ENCODE measurements at regions not wholly inside any gene's neighbourhood (a gene's known extent, or its start where the extent isn't known, plus 50 kb on each side); places are given as distances from the start of the nearest gene placed in this dataset.

DNA sequence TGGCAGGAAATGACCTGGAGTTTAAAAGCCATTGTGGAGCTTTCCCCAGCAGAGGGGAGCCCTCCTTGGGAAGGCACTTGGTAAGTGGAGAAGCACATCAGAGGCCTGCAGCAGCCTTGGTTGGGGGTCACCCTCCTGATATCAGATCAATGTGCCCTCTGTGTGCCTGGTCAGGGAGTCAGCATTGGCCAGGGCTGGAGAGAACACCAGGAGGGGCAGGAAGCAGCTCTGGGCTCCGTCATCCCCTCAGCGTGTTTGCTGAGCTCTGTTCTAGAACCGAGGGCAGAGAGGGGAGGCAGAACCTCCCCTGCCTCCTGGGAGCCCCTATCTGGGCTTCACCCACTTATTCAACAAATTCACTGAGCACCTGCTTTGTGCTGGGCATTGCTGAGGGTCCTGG, 846.0 kb downstream of the TBC1D22A start:
- H3K9ac ChIP-seq (ENCODE audit: low read depth in 1 of 2, low read length in 2 of 2) = no peak overlapping the region

DNA sequence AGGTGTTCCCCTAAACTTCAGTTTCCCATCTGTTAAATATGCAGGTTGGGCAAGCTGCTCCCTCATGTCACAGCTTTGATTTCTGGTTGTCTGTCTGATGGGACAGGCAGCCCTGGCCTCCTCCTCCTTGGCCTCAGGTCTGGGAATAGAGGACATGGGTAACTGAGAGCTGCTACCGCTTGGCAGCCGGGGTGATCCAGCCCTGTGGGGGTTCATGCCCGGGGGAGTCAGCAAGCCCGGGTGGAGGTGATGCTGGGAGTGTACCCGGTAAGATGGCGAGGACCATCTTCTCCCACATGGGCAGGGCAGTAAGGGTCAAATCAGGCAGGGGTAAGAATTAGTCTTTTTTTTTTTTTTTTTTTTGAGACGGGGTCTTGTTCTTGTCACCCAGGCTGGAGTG, 845.0 kb downstream of the TBC1D22A start:
- H3K4me3 ChIP-seq (ENCODE audit: low read length in 2 of 2) = no peak overlapping the region
- no peak overlapping the region for H3K9ac ChIP-seq (ENCODE audit: low read depth in 1 of 2, low read length in 2 of 2)
- H3K27me3 ChIP-seq (ENCODE audit: control insufficient read depth in 2 of 2, insufficient read depth in 2 of 2, low read length in 2 of 2) = peaks cover 0 to 2% of the 10 kb centered on the region in 2 donors
- H3K9me3 ChIP-seq (ENCODE audit: control insufficient read depth in 2 of 2, low read length in 2 of 2) = no peaks in the 10 kb centered on the region
- H3K27ac ChIP-seq (ENCODE audit: low read depth in 2 of 2, low read length in 2 of 2) = no peak overlapping the region
- no peaks in the 10 kb centered on the region for H3K36me3 ChIP-seq (ENCODE audit: control insufficient read depth in 2 of 2, insufficient read depth in 2 of 2, low read length in 2 of 2)
- H3K4me1 ChIP-seq (ENCODE audit: control insufficient read depth in 2 of 2, insufficient read depth in 2 of 2, low read length in 2 of 2) = no peaks in the 10 kb centered on the region

More for the DNA sequence above, 846.0 kb downstream of the TBC1D22A start:
- no peak overlapping the region for H3K27ac ChIP-seq (ENCODE audit: low read depth in 2 of 2, low read length in 2 of 2)
- H3K36me3 ChIP-seq (ENCODE audit: control insufficient read depth in 2 of 2, insufficient read depth in 2 of 2, low read length in 2 of 2) = no peaks in the 10 kb centered on the region
- H3K4me3 ChIP-seq (ENCODE audit: low read length in 2 of 2) = no peak overlapping the region
- no peaks in the 10 kb centered on the region for H3K9me3 ChIP-seq (ENCODE audit: control insufficient read depth in 2 of 2, low read length in 2 of 2)
- peaks cover 0 to 2% of the 10 kb centered on the region in 2 donors for H3K27me3 ChIP-seq (ENCODE audit: control insufficient read depth in 2 of 2, insufficient read depth in 2 of 2, low read length in 2 of 2)
- no peaks in the 10 kb centered on the region for H3K4me1 ChIP-seq (ENCODE audit: control insufficient read depth in 2 of 2, insufficient read depth in 2 of 2, low read length in 2 of 2)

DNA sequence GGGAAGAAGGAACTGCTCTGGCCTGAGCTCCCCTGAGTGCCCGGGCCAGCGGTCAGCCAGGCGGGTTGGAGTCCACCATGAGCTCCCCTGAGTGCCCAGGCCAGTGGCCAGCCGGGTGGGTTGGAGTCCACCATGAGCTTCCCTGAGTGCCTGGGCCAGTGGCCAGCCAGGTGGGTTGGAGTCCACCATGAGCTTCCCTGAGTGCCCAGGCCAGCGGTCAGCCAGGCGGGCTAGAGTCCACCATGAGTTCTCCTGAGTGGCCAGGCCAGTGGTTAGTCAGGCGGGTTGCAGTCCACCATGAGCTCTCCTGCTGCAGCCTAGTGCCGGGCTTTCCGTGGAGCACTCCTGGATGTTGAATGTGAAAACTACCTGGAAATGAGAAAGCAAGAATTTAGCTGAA, 844.0 kb downstream of the TBC1D22A start:
- Histone ChIP-seq H3K36me3 (ENCODE audit: control insufficient read depth in 2 of 2, insufficient read depth in 2 of 2, low read length in 2 of 2) (no peaks in the 10 kb centered on the region), H3K9me3 (ENCODE audit: control insufficient read depth in 2 of 2, low read length in 2 of 2) (no peaks in the 10 kb centered on the region), H3K9ac (ENCODE audit: low read depth in 1 of 2, low read length in 2 of 2) (no peak overlapping the region), H3K4me3 (ENCODE audit: low read length in 2 of 2) (no peak overlapping the region), H3K27me3 (ENCODE audit: control insufficient read depth in 2 of 2, insufficient read depth in 2 of 2, low read length in 2 of 2) (peaks cover 0 to 2% of the 10 kb centered on the region in 2 donors), H3K4me1 (ENCODE audit: control insufficient read depth in 2 of 2, insufficient read depth in 2 of 2, low read length in 2 of 2) (no peaks in the 10 kb centered on the region), H3K27ac (ENCODE audit: low read depth in 2 of 2, low read length in 2 of 2) (no peak overlapping the region)

DNA sequence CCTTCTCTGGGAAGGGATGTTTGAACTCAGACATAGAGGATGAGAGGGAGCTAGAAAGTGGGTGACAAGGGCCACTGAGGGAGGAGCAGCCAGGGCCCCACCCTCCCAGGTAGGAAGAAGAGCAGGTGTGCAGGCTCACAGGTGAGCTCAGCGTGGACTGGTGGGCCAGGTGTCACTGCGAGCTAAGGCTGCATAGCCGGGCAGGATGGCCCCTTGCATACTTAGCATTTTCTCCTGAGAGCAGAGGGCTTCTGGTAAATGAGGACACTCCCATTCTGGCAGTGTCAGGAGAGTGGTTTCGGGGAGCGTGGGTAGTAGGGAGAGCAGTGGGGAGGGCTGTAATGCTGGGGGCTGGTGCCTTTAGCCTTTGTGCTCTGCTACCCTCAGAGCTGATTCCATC, 843.4 kb downstream of the TBC1D22A start:
- Histone ChIP-seq H3K27me3 (ENCODE audit: control insufficient read depth in 2 of 2, insufficient read depth in 2 of 2, low read length in 2 of 2) (peaks cover 0 to 2% of the 10 kb centered on the region in 2 donors), H3K4me3 (ENCODE audit: low read length in 2 of 2) (no peak overlapping the region), H3K9ac (ENCODE audit: low read depth in 1 of 2, low read length in 2 of 2) (no peak overlapping the region), H3K27ac (ENCODE audit: low read depth in 2 of 2, low read length in 2 of 2) (no peak overlapping the region), H3K36me3 (ENCODE audit: control insufficient read depth in 2 of 2, insufficient read depth in 2 of 2, low read length in 2 of 2) (no peaks in the 10 kb centered on the region), H3K4me1 (ENCODE audit: control insufficient read depth in 2 of 2, insufficient read depth in 2 of 2, low read length in 2 of 2) (no peaks in the 10 kb centered on the region), H3K9me3 (ENCODE audit: control insufficient read depth in 2 of 2, low read length in 2 of 2) (no peaks in the 10 kb centered on the region)

DNA sequence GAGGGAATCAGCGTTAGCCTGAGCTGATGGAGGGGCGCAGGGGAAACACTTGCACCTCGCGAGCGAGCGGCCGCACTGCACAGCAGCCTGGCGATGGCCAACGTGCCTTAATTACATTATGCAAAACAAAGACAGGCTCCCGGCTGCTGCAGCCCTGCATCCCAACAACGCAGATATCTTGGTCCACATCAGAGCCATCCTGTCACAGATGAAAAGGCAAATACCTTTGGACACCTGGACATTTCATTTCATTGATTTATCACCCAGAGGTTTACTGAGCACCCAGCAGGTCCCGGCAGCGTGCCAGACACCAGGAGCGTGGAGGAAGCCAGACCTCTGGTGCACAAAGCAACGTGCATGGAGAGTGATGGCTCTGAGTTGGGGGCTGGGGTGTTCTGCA, 843.0 kb downstream of the TBC1D22A start:
- no peak overlapping the region for H3K27ac ChIP-seq (ENCODE audit: low read depth in 2 of 2, low read length in 2 of 2)
- no peaks in the 10 kb centered on the region for H3K4me1 ChIP-seq (ENCODE audit: control insufficient read depth in 2 of 2, insufficient read depth in 2 of 2, low read length in 2 of 2)
- H3K9me3 ChIP-seq (ENCODE audit: control insufficient read depth in 2 of 2, low read length in 2 of 2) = no peaks in the 10 kb centered on the region
- H3K4me3 ChIP-seq (ENCODE audit: low read length in 2 of 2) = no peak overlapping the region
- H3K27me3 ChIP-seq (ENCODE audit: control insufficient read depth in 2 of 2, insufficient read depth in 2 of 2, low read length in 2 of 2) = peaks cover 0 to 2% of the 10 kb centered on the region in 2 donors
- H3K9ac ChIP-seq (ENCODE audit: low read depth in 1 of 2, low read length in 2 of 2) = no peak overlapping the region
- H3K36me3 ChIP-seq (ENCODE audit: control insufficient read depth in 2 of 2, insufficient read depth in 2 of 2, low read length in 2 of 2) = no peaks in the 10 kb centered on the region

DNA sequence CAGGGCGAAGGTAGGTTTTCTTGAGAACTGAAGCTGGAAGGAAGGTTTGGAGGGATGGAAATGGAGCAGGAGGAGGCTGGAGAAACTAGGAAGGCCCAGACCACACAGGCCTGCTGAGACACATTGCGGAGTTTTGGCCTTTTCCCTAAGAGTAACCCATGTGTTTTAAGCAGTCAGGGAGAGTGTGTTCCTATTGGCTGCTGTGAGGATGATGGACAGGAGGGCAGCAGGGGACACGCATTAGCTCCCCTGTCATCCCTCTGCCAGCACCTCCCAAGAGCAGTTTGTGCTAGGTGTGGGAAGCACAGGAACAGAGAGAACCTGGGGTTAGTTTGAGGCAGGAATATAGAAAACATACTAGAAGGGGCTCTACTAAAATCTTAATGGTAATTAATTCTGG, 842.1 kb downstream of the TBC1D22A start:
- peaks cover 0 to 2% of the 10 kb centered on the region in 2 donors for H3K27me3 ChIP-seq (ENCODE audit: control insufficient read depth in 2 of 2, insufficient read depth in 2 of 2, low read length in 2 of 2)

DNA sequence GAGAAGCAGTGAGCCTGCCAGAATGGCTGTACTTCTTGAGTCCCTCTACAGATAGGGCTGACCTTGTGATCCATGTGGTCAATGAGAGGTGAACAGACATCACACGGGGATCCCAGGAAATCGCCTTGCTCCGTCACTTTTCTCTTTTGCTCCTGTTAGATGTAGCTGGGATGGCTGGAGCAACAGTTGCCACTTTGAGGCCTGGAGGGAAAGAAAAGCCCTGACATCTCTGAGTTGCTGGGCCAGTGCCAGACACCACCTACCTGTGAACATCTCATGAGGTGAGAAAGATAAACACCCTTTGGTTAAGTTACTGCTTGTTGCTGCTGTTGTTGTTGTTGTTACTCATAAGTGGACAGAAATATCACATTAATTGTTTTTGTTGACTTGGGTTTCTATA, 840.3 kb downstream of the TBC1D22A start:
- H3K27ac ChIP-seq (ENCODE audit: low read depth in 2 of 2, low read length in 2 of 2) = no peak overlapping the region
- no peaks in the 10 kb centered on the region for H3K36me3 ChIP-seq (ENCODE audit: control insufficient read depth in 2 of 2, insufficient read depth in 2 of 2, low read length in 2 of 2)
- peaks cover 0 to 2% of the 10 kb centered on the region in 2 donors for H3K27me3 ChIP-seq (ENCODE audit: control insufficient read depth in 2 of 2, insufficient read depth in 2 of 2, low read length in 2 of 2)
- H3K9me3 ChIP-seq (ENCODE audit: control insufficient read depth in 2 of 2, low read length in 2 of 2) = no peaks in the 10 kb centered on the region
- H3K4me1 ChIP-seq (ENCODE audit: control insufficient read depth in 2 of 2, insufficient read depth in 2 of 2, low read length in 2 of 2) = no peaks in the 10 kb centered on the region
- H3K9ac ChIP-seq (ENCODE audit: low read depth in 1 of 2, low read length in 2 of 2) = no peak overlapping the region
- H3K4me3 ChIP-seq (ENCODE audit: low read length in 2 of 2) = no peak overlapping the region

More for the DNA sequence above, 842.1 kb downstream of the TBC1D22A start:
- no peaks in the 10 kb centered on the region for H3K9me3 ChIP-seq (ENCODE audit: control insufficient read depth in 2 of 2, low read length in 2 of 2)
- H3K4me3 ChIP-seq (ENCODE audit: low read length in 2 of 2) = no peak overlapping the region
- no peak overlapping the region for H3K27ac ChIP-seq (ENCODE audit: low read depth in 2 of 2, low read length in 2 of 2)
- no peaks in the 10 kb centered on the region for H3K36me3 ChIP-seq (ENCODE audit: control insufficient read depth in 2 of 2, insufficient read depth in 2 of 2, low read length in 2 of 2)
- no peak overlapping the region for H3K9ac ChIP-seq (ENCODE audit: low read depth in 1 of 2, low read length in 2 of 2)
- H3K4me1 ChIP-seq (ENCODE audit: control insufficient read depth in 2 of 2, insufficient read depth in 2 of 2, low read length in 2 of 2) = no peaks in the 10 kb centered on the region

DNA sequence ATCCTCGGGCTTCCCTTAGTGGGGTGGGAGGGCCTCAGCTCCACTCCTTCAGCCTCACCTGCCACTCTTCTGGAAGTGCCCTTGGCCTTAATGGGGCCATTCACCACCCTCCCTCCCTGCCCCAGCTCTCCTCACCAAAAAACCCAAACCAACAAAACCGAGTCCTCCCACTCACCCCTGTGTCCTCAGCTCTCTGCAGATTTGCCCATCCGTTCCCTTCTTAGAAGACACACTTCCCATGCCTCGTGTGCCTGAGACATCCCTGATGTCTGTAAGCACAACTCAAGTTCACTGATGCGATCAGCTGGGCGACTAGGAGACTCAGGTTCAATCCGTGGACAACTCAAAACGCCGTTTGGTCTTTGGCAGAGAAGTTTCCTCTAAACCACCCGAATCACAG, 839.2 kb downstream of the TBC1D22A start:
- peaks cover 0 to 2% of the 10 kb centered on the region in 2 donors for H3K27me3 ChIP-seq (ENCODE audit: control insufficient read depth in 2 of 2, insufficient read depth in 2 of 2, low read length in 2 of 2)
- no peaks in the 10 kb centered on the region for H3K36me3 ChIP-seq (ENCODE audit: control insufficient read depth in 2 of 2, insufficient read depth in 2 of 2, low read length in 2 of 2)
- no peaks in the 10 kb centered on the region for H3K9me3 ChIP-seq (ENCODE audit: control insufficient read depth in 2 of 2, low read length in 2 of 2)
- no peaks in the 10 kb centered on the region for H3K4me1 ChIP-seq (ENCODE audit: control insufficient read depth in 2 of 2, insufficient read depth in 2 of 2, low read length in 2 of 2)
- no peak overlapping the region for H3K9ac ChIP-seq (ENCODE audit: low read depth in 1 of 2, low read length in 2 of 2)
- no peak overlapping the region for H3K27ac ChIP-seq (ENCODE audit: low read depth in 2 of 2, low read length in 2 of 2)
- H3K4me3 ChIP-seq (ENCODE audit: low read length in 2 of 2) = no peak overlapping the region

DNA sequence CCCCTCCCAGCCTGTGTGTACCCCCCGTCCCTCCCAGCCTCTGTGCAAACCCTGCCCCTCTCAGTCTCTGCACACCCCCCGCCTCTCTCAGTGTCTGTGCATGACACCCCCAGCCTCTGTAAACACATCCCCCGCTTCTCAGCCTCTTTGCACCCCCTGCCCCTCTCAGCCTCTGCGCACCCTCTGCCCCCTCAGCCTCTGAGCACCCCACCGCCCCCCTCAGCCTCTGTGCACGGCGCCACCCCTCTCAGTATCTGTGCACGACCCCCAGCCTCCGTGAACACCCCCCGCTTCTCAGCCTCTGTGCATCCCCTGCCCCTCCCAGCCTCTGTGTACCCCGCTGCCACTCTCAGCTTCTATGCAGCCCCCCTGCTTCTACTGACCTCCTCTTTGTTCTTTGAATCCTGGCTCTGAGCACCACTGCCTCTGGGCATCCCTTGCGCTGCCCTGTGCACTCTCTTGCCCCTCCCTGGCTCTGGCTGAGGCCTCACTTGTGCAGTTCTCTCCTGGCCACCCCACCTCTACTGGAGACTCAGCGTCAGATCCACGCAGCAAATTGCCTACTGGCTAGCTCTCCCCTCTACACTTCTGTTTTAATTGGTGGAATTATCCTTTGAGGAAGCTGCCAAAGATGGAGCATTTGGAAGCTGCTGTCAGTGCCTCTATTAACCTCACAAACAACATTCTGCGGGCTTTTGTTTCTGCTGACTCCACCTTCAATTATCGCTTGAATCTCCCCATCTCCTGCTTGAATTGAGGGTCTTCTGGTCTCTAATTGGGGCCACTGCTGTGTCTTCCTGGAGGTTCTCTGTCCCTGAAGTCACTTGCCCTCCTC, 838.6 kb downstream of the TBC1D22A start:
- Histone ChIP-seq H3K4me3 (ENCODE audit: low read length in 2 of 2) (no peak overlapping the region), H3K27ac (ENCODE audit: low read depth in 2 of 2, low read length in 2 of 2) (no peak overlapping the region), H3K9me3 (ENCODE audit: control insufficient read depth in 2 of 2, low read length in 2 of 2) (no peaks in the 10 kb centered on the region), H3K4me1 (ENCODE audit: control insufficient read depth in 2 of 2, insufficient read depth in 2 of 2, low read length in 2 of 2) (no peaks in the 10 kb centered on the region), H3K36me3 (ENCODE audit: control insufficient read depth in 2 of 2, insufficient read depth in 2 of 2, low read length in 2 of 2) (no peaks in the 10 kb centered on the region), H3K9ac (ENCODE audit: low read depth in 1 of 2, low read length in 2 of 2) (no peak overlapping the region), H3K27me3 (ENCODE audit: control insufficient read depth in 2 of 2, insufficient read depth in 2 of 2, low read length in 2 of 2) (peaks cover 0 to 2% of the 10 kb centered on the region in 2 donors)

DNA sequence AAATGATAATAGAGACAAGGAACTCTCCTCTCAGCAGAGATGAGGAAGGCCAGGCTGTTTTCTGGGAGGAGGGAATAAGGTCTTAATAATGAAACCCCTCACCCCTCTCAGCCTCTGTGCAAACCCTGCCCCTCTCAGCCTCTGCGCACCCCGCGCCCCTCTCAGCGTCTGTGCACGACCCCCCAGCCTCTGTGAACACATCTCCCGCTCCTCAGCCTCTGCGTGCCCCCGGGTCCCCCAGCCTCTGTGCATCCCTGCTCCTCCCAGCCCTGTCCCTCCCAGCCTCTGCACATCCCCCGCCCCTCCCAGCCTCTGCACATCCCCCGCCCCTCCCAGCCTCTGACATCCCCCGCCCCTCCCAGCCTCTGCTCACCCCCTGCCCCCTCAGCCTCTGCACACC, 837.8 kb downstream of the TBC1D22A start:
- Histone ChIP-seq H3K9me3 (ENCODE audit: control insufficient read depth in 2 of 2, low read length in 2 of 2) (no peaks in the 10 kb centered on the region), H3K27me3 (ENCODE audit: control insufficient read depth in 2 of 2, insufficient read depth in 2 of 2, low read length in 2 of 2) (no peaks in the 10 kb centered on the region), H3K27ac (ENCODE audit: low read depth in 2 of 2, low read length in 2 of 2) (no peak overlapping the region), H3K9ac (ENCODE audit: low read depth in 1 of 2, low read length in 2 of 2) (no peak overlapping the region), H3K4me3 (ENCODE audit: low read length in 2 of 2) (no peak overlapping the region), H3K36me3 (ENCODE audit: control insufficient read depth in 2 of 2, insufficient read depth in 2 of 2, low read length in 2 of 2) (no peaks in the 10 kb centered on the region), H3K4me1 (ENCODE audit: control insufficient read depth in 2 of 2, insufficient read depth in 2 of 2, low read length in 2 of 2) (no peaks in the 10 kb centered on the region)
